ENCODE measurements at regions not wholly inside any gene's neighbourhood (a gene's known extent, or its start where the extent isn't known, plus 50 kb on each side); places are given as distances from the start of the nearest gene placed in this dataset.
"Not testable (repeated sequence)": the region's sequence is repeated elsewhere in the genome, so short reads cannot be mapped to it uniquely, and the experiment has no call there.

DNA sequence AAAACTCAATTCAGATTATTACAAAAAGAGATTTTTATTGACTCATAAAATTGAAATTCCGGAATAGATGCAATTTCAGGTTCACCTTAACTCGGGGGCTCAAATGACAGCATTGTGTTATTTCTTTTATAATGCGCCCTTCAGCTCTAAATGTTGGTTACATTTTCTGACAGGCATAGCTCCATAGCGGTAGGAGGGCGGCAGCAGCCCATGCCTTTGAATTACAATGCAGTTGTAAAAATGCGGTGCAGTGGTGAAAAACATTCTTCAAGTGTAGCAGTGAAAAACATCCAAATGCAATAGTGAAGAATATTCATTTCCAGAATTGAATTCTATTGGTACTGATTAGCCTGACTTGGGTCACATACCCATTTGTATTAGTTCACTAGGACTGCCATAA lies 215.3 kb upstream of the PKP2 start:
- Histone ChIP-seq H3K4me1 (ENCODE audit: insufficient read depth, low read length) (peaks cover 29% of the 10 kb centered on the region), H3K27me3 (ENCODE audit: insufficient read depth, low read length) (no peaks in the 10 kb centered on the region), H3K36me3 (ENCODE audit: insufficient read depth, low read length) (no peaks in the 10 kb centered on the region), H3K27ac (ENCODE audit: low read depth, low read length) (peak overlapping the region; percentile 62), H3K4me3 (ENCODE audit: low read length) (no peak overlapping the region), H3K9ac (ENCODE audit: low read depth, low read length) (no peak overlapping the region), H3K9me3 (ENCODE audit: insufficient read depth, low read depth, low read length) (peaks cover 14% of the 10 kb centered on the region)
- WGBS: 30% methylated on average over 6 of the region's 6 CpGs

- H3K4me3 ChIP-seq (ENCODE audit: low read length); H3K27ac ChIP-seq (ENCODE audit: low read depth, low read length); H3K9ac ChIP-seq (ENCODE audit: low read depth, low read length); H3K27me3 ChIP-seq (ENCODE audit: insufficient read depth, low read length); H3K36me3 ChIP-seq (ENCODE audit: insufficient read depth, low read length): not testable (repeated sequence)
- H3K4me1 ChIP-seq (ENCODE audit: insufficient read depth, low read length): peaks cover 14% of the 10 kb centered on the region
- peaks cover 14% of the 10 kb centered on the region for H3K9me3 ChIP-seq (ENCODE audit: insufficient read depth, low read depth, low read length)
- 88% methylated on average over 7 of the region's 7 CpGs for WGBS
Measured at GRCh38 chr12:33107827-33108226, 211.2 kb upstream of the PKP2 start.

GRCh38 chr12:33093534-33093933 lies 197.0 kb upstream of the PKP2 start:
- 93% methylated on average over 2 of the region's 2 CpGs for WGBS
- Histone ChIP-seq H3K9ac (ENCODE audit: low read depth, low read length) (no peak overlapping the region), H3K36me3 (ENCODE audit: insufficient read depth, low read length) (no peaks in the 10 kb centered on the region), H3K9me3 (ENCODE audit: insufficient read depth, low read depth, low read length) (no peaks in the 10 kb centered on the region), H3K4me1 (ENCODE audit: insufficient read depth, low read length) (peaks cover 6% of the 10 kb centered on the region; the same call in 1 of the 2 replicates), H3K27me3 (ENCODE audit: insufficient read depth, low read length) (no peaks in the 10 kb centered on the region), H3K27ac (ENCODE audit: low read depth, low read length) (no peak overlapping the region), H3K4me3 (ENCODE audit: low read length) (no peak overlapping the region)

DNA sequence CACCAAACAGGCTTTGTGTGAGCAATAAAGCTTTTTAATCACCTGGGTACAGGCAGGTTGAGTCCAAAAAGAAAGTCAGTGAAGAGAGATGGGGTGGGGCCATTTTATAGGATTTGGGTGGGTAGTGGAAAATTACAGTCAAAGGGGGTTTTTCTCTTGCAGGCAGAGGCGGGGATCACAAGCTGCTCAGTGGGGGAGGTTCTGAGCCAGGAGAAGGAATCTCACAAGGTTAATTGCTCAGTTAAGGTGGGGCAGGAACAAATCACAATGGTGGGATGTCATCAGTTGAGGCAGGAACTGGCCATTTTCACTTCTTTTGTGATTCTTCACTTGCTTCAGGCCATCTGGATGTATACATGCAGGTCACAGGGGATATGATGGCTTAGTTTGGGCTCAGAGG lies 191.3 kb upstream of the PKP2 start:
- H3K27ac ChIP-seq (ENCODE audit: low read depth, low read length); H3K9ac ChIP-seq (ENCODE audit: low read depth, low read length); H3K4me3 ChIP-seq (ENCODE audit: low read length); H3K36me3 ChIP-seq (ENCODE audit: insufficient read depth, low read length); H3K4me1 ChIP-seq (ENCODE audit: insufficient read depth, low read length); H3K27me3 ChIP-seq (ENCODE audit: insufficient read depth, low read length); H3K9me3 ChIP-seq (ENCODE audit: insufficient read depth, low read depth, low read length): not testable (repeated sequence)
- 69% methylated on average over 1 of the region's 1 CpG for WGBS

- H3K9me3 ChIP-seq (ENCODE audit: insufficient read depth, low read depth, low read length); H3K4me1 ChIP-seq (ENCODE audit: insufficient read depth, low read length); H3K36me3 ChIP-seq (ENCODE audit: insufficient read depth, low read length); H3K27me3 ChIP-seq (ENCODE audit: insufficient read depth, low read length); H3K27ac ChIP-seq (ENCODE audit: low read depth, low read length); H3K4me3 ChIP-seq (ENCODE audit: low read length); H3K9ac ChIP-seq (ENCODE audit: low read depth, low read length): not testable (repeated sequence)
- WGBS: 98% methylated on average over 9 of the region's 9 CpGs
Measured at GRCh38 chr12:33076401-33076800, 179.8 kb upstream of the PKP2 start.

DNA sequence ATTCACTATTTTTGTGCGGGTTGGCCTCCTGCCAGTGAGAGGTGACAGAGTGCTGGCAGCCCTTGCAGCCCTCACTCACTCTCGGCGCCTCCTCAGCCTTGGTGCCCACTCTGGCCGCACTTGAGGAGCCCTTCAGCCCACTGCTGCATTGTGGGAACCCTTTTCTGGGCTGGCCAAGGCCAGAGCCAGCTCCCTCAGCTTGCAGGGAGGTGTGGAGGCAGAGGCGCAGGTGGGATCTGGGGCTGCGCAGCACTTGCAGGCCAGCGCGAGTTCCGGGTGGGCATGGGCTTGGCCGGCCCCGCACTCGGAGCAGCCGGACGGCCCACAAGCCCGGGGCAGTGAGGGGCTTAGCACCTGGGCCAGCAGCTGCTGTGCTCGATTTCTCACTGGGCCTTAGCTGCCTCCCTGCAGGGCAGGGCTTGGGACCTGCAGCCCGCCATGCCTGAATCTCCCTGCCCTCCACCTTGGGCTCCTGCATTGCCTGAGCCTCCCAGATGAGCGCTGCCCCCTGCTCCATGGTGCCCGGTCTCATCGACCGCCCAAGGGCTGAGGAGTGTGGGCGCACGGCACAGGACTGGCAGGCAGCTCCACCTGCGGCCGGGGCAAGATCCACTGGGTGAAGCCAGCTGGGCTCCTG lies 178.7 kb upstream of the PKP2 start:
- H3K27me3 ChIP-seq (ENCODE audit: insufficient read depth, low read length); H3K9me3 ChIP-seq (ENCODE audit: insufficient read depth, low read depth, low read length); H3K9ac ChIP-seq (ENCODE audit: low read depth, low read length); H3K4me1 ChIP-seq (ENCODE audit: insufficient read depth, low read length); H3K27ac ChIP-seq (ENCODE audit: low read depth, low read length); H3K4me3 ChIP-seq (ENCODE audit: low read length); H3K36me3 ChIP-seq (ENCODE audit: insufficient read depth, low read length): not testable (repeated sequence)
- WGBS: 95% methylated on average over 25 of the region's 25 CpGs

DNA sequence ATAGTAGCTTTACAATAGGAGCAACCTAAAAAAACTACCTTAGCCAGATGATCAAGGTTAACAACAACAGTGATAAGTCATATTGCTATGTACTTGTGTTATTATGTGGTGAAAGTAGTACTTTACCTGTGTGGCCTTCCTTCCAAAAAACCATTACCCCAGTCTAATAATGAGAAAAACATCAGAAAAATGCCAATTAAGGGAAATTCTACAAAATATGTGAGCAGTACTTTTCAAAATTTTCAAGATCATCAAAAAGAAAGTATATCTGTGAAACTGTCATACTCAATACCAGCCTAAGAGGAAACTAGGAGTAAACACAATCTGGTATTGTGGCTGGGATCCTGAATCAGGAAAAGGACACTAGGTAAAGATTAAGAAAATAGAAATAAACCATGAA lies 165.3 kb upstream of the PKP2 start:
- Histone ChIP-seq H3K4me3 (ENCODE audit: low read length) (no peak overlapping the region), H3K27ac (ENCODE audit: low read depth, low read length) (no peak overlapping the region), H3K4me1 (ENCODE audit: insufficient read depth, low read length) (peaks cover 2% of the 10 kb centered on the region; the same call in 1 of the 2 replicates), H3K9ac (ENCODE audit: low read depth, low read length) (no peak overlapping the region), H3K27me3 (ENCODE audit: insufficient read depth, low read length) (no peaks in the 10 kb centered on the region), H3K9me3 (ENCODE audit: insufficient read depth, low read depth, low read length) (no peaks in the 10 kb centered on the region), H3K36me3 (ENCODE audit: insufficient read depth, low read length) (no peaks in the 10 kb centered on the region)

DNA sequence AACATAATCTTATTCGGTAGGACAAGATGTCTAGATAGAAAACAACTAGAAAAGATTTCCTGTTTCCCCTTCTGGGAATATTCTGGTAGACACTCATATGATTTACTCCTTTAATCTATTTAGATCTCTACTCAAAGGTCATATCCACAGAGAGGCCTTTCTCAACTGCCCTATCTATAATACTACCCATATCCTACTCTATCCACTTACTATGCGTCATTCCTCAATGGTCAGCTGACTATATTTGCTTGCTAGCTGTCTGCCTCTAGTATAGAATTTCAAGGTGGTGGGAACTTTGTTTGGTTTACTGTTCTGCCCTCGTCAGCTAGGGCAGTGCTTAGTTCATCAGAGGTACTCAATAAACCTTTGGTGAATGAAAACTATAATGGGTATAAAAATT lies 157.8 kb upstream of the PKP2 start:
- H3K4me3 ChIP-seq (ENCODE audit: low read length): no peak overlapping the region
- 89% methylated on average over 3 of the region's 3 CpGs for WGBS
- no peaks in the 10 kb centered on the region for H3K36me3 ChIP-seq (ENCODE audit: insufficient read depth, low read length)
- peaks cover 8% of the 10 kb centered on the region; the same call in 1 of the 2 replicates for H3K4me1 ChIP-seq (ENCODE audit: insufficient read depth, low read length)
- no peak overlapping the region for H3K9ac ChIP-seq (ENCODE audit: low read depth, low read length)
- H3K9me3 ChIP-seq (ENCODE audit: insufficient read depth, low read depth, low read length): no peaks in the 10 kb centered on the region
- H3K27ac ChIP-seq (ENCODE audit: low read depth, low read length): no peak overlapping the region
- H3K27me3 ChIP-seq (ENCODE audit: insufficient read depth, low read length): no peaks in the 10 kb centered on the region

GRCh38 chr12:33052141-33053051 lies 155.8 kb upstream of the PKP2 start:
- Histone ChIP-seq H3K4me3 (ENCODE audit: low read length) (no peak overlapping the region), H3K9me3 (ENCODE audit: insufficient read depth, low read depth, low read length) (no peaks in the 10 kb centered on the region), H3K9ac (ENCODE audit: low read depth, low read length) (no peak overlapping the region), H3K4me1 (ENCODE audit: insufficient read depth, low read length) (peaks cover 8% of the 10 kb centered on the region; the same call in 1 of the 2 replicates), H3K36me3 (ENCODE audit: insufficient read depth, low read length) (no peaks in the 10 kb centered on the region), H3K27ac (ENCODE audit: low read depth, low read length) (no peak overlapping the region), H3K27me3 (ENCODE audit: insufficient read depth, low read length) (no peaks in the 10 kb centered on the region)
- WGBS: 96% methylated on average over 41 of the region's 41 CpGs

GRCh38 chr12:33047666-33048065 lies 151.1 kb upstream of the PKP2 start:
- no peak overlapping the region for H3K4me3 ChIP-seq (ENCODE audit: low read length)
- H3K4me1 ChIP-seq (ENCODE audit: insufficient read depth, low read length): 0 out of 2 replicates have a peak, but pooled peaks cover 5% of the 10 kb centered on the region
- no peaks in the 10 kb centered on the region for H3K36me3 ChIP-seq (ENCODE audit: insufficient read depth, low read length)
- no peak overlapping the region for H3K9ac ChIP-seq (ENCODE audit: low read depth, low read length)
- no peaks in the 10 kb centered on the region for H3K9me3 ChIP-seq (ENCODE audit: insufficient read depth, low read depth, low read length)
- H3K27ac ChIP-seq (ENCODE audit: low read depth, low read length): no peak overlapping the region
- H3K27me3 ChIP-seq (ENCODE audit: insufficient read depth, low read length): no peaks in the 10 kb centered on the region
- 83% methylated on average over 3 of the region's 4 CpGs for WGBS

GRCh38 chr12:33044447-33044846 lies 147.9 kb upstream of the PKP2 start:
- Histone ChIP-seq H3K27me3 (ENCODE audit: insufficient read depth, low read length) (no peaks in the 10 kb centered on the region), H3K9me3 (ENCODE audit: insufficient read depth, low read depth, low read length) (peaks cover 6% of the 10 kb centered on the region), H3K9ac (ENCODE audit: low read depth, low read length) (no peak overlapping the region), H3K36me3 (ENCODE audit: insufficient read depth, low read length) (no peaks in the 10 kb centered on the region), H3K4me1 (ENCODE audit: insufficient read depth, low read length) (0 out of 2 replicates have a peak, but pooled peaks cover 5% of the 10 kb centered on the region), H3K4me3 (ENCODE audit: low read length) (no peak overlapping the region), H3K27ac (ENCODE audit: low read depth, low read length) (no peak overlapping the region)
- WGBS: 49% methylated on average over 2 of the region's 3 CpGs

Measured in HUES64 (cell line).